HG03064 (cell line): ENCODE measurements at regions not wholly inside any gene's neighbourhood (a gene's known extent, or its start where the extent isn't known, plus 50 kb on each side); places are given as distances from the start of the nearest gene placed in this dataset.
A peak's percentile ranks its signal among the peaks of the same experiment; 100 is the strongest.
"Not testable (repeated sequence)": the region's sequence is repeated elsewhere in the genome, so short reads cannot be mapped to it uniquely, and the experiment has no call there.

Experiments used
- ATAC-seq: cut with Tn5 transposase; IDR thresholded peaks from one replicate; pipeline ENCODE4 v1.9.1; 2021; ENCODE audit warnings: low read depth; ENCODE audit not compliant: unreplicated experiment

DNA sequence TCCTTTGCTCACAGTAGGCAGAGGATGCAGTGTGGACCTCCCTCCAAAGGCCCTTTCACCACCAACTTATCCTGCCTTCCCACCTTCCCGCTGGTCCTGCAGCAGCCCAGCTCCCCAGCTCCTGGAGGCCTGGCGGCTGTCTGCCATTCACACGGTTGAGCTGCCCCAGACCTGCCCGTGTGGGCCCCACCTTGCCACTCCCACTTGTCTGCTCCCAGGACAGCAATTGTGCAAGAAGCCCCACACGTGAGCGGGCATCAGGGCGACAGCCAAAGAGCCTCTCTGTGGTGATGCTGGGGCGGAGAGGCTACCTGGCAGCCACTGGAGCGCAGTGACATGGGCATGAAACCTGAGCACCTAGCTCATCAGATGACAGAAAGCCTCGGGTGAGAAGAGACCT is 248.6 kb upstream of the MAF start:
- no peak for ATAC-seq

GRCh38 chr16:79848719-79849118 is 248.2 kb upstream of the MAF start:
- no peak for ATAC-seq

- no peak for ATAC-seq
Measured at GRCh38 chr16:79847569-79847968, 247.0 kb upstream of the MAF start.

DNA sequence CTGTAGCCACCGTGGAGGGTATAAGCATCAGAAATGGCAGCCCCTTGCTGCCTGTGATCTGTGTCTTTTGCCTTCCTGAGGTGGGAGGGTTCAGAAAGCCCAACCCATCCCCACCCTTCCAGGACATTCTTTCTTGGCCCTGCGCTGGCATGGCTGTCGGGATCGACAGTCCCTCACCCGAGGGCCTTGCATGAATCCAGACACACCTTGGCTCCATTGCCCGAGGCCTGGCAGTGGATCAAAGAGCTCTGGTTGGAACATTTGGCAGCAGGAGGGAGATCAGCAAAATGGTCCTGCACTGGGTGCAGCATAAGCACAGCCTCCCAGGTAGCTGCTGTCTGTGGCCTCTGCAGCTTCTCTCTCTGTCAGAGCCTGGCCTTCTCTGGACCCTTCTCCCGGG is 246.6 kb upstream of the MAF start:
- ATAC-seq: no peak

DNA sequence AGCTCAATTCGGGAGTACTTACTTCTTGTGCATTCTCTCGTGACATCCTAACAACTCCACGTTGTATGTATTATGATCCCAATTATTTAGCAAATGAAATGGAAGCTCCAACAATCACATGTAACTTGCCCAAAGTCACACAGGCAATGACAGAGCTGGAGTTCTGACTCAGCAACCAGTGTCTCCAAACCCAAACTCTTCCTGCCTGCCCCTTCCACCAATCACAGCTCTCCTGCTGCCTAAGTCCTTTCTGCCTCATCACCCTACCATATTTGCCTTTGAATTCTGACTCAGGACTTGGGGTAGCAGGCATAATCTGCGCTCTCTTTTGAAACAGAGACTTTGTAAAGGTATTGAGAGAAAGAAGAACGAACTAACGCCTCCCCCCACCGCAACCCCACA is 245.2 kb upstream of the MAF start:
- no peak for ATAC-seq

DNA sequence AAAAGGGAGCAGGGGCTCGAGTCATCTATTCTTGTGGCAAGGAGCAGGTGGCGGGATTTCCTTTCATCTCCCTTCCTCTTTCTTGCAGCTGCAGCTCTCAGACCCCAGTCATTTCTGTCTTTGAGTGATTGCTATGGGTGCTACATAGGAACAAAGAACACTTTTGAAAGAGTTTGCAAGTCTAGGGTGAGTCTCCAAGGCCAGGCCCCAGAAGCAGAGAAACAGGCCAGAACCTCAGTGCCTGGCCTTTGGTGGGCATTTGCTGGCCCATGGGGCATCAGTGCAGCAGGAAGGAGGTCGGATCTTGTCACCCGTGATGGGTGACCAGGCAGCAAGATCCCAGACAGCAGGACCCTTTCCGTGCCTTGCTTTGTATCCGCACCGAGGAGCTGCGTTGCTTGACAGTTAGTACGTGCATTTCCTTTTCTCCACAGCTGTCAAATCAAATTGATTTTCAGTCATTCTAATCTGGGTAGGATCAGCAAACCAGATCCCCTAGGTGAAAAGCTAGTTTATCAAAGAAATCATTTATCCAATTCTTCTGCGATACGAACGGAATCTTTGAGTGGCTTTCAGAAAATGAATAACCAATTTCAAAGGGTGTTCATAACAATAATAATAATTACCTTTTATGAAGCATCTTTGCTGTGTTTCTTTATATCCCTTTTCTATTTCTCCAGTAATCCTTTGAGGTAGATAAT is 244.6 kb upstream of the MAF start:
- peak; percentile 88 for ATAC-seq

DNA sequence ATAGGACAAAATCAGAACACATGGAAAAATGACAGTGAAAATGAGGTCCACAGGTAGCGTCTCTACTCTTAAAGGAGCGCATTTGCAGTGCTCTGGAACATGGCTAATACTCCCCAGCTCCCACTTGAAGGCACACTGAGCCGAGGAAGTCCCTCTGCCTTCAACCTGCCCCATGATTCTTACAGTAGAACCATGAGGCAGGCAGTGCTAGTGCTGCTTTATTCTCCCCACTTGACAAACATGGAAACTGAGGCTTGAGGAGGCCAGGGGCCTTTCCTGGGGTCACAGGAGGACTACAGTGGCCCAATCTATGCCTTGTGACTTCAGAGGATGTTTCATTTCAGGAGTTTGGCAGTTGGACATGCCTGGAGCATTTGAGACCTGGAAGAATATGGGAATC is 244.1 kb upstream of the MAF start:
- ATAC-seq: no peak

GRCh38 chr16:79843631-79844043 is 243.1 kb upstream of the MAF start:
- ATAC-seq: no peak

DNA sequence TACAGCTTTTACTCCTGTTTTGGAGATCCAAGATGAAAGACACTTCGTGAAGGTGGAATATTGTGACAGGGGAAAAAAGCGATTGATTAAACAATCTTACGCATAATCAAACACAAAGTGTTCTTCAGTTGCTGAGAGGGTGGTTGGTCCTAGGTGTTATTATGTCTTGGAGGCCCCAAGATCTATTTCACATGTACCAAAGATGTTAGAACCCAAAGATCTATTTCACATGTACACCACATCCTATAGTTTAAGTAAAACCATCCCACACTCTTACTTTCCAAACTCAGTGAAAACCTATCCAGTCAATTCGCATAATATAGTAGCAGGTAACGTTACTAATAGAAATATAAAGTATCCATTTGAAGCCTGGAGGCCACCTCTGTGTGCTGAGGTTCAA is 242.6 kb upstream of the MAF start:
- ATAC-seq: no peak

- ATAC-seq: no peak
Measured at GRCh38 chr16:79842197-79842596, 241.7 kb upstream of the MAF start.

GRCh38 chr16:79839466-79840341 is 239.2 kb upstream of the MAF start:
- ATAC-seq: no peak

- ATAC-seq: no peak
Measured at GRCh38 chr16:79838496-79839259, 238.1 kb upstream of the MAF start.

GRCh38 chr16:79836144-79836543 is 235.6 kb upstream of the MAF start:
- ATAC-seq: no peak

- ATAC-seq: no peak
Measured at GRCh38 chr16:79835194-79835593, 234.7 kb upstream of the MAF start.

DNA sequence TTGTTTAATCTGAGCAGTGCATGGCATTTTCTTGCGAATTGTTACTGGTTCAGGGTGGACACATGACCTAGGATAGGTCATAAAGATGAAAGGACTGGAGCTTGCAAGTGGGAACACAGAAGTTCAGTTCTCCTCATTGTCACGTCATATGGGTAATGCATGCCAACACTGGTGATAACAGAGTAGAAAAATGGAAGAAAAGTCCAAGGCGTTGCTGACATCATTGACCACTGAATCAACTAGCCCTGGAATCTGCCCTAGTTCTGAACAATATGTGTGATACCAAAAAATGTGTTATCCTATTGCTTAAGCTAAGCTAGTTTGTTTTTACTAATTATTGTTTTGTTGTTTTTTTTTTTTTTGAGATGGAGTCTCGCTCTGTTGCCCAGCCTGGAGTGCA is 234.2 kb upstream of the MAF start:
- no peak for ATAC-seq

GRCh38 chr16:79834003-79834402 is 233.5 kb upstream of the MAF start:
- not testable (repeated sequence) for ATAC-seq

DNA sequence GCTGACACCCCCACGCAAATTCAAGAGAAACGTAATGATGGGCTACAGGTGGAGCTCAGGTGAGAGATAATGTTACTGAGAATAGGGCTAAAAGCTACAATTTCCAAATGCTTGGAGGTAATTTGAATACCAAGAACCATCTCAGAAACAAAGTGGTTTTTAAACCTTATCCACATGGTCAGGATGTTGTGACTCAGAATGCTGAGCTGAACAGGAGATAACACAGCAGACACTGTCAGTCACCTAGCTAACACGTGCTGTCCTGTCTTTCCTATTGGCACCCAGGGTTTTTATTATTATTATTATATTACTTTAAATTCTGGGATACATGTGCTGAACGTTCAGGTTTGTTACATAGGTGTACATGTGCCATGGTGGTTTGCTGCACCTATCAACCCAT is 233.0 kb upstream of the MAF start:
- ATAC-seq: no peak

DNA sequence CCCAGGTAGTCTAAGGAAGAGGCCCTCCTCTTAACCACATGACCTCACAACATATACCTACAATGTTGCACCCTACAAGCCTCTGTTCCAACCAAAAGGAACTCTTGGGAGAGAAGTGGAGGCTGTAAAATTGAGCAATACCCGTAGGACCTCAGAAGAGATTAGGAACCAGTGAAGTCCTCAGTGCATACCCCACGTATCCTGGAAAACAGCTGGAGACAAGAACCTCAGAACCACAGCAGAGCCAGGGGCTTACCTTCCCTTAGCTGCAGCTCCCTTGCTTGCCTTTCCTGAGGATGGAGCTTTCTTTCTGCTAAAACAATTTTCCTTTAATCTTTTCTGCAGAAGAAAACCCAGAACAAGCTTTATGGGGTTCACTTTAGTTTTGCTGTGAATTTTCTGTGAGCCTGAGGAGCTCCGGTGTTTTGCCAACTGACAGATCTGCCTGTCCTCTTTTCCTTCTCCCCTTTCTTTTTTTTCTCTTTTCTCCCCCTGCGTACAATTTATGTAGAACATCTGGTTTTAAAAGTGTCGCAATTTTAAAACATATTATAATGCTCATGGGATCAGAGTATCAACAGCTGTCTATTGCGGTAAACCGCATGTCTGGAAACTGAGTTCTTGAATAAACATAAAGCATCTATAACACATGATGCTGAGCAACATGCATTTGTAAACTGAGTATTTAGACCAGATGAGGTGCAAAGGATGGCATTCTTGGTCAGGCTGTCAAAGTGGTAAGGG is 226.4 kb upstream of the MAF start:
- no peak for ATAC-seq

GRCh38 chr16:79825002-79825401 is 224.5 kb upstream of the MAF start:
- ATAC-seq: no peak

DNA sequence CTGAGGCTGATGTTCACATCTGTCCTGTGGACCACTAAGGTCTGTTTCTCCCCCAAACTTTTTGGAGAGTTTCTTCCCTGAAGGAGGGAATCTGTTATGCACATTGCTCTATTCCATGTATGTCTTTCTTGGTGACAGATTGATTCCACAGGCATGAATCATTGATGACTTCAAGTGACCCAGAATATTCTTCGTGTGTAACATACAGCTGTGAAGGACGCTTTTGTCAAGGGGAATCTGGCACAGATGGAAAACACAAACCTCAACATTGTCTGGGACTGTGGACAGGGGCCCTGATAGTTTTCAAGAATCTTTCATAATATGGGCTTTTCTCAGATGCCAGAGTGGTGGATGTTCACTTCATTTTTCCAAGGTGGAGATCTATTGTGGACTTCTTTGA is 223.1 kb upstream of the MAF start:
- ATAC-seq: no peak

GRCh38 chr16:79821911-79822310 is 221.4 kb upstream of the MAF start:
- no peak for ATAC-seq
